Panc1 (cell line): ENCODE measurements at regions not wholly inside any gene's neighbourhood (a gene's known extent, or its start where the extent isn't known, plus 50 kb on each side); places are given as distances from the start of the nearest gene placed in this dataset.

Experiments used
- ATAC-seq: fragments of 200-7000 bp; cut with Tn5 transposase; 2 replicates; pipeline ENCODE4 v1.9.1; 2020; ENCODE audit warnings: mild to moderate bottlenecking, moderate library complexity
- BruUV-seq: library from RNA; stranded (reverse); fragments of 400-500 nt; replicated peaks from 2 replicates; lab custom pipeline; 2021; lab: Mats Ljungman, UMichigan
- CTCF ChIA-PET: fragments of 300-600 bp; sonication (Branson Sonifier 250); formaldehyde crosslinking; loops from one replicate; lab custom pipeline; 2022; ENCODE audit warnings: antibody characterized with exemption; lab: Charles Lee
- POLR2A ChIA-PET: fragments of 300-600 bp; sonication (Branson Sonifier 250); formaldehyde crosslinking; loops from one replicate; lab custom pipeline; 2022; ENCODE audit warnings: antibody characterized with exemption; lab: Charles Lee
- DNase-seq: peaks from one replicate; pipeline ENCODE4 v3.0.0-alpha.2; 2010; ENCODE audit warnings: low read depth, low spot score
- H3K27ac ChIP-seq: 2 replicates; pipeline ENCODE4 v1.5.1; 2011; ENCODE audit warnings: mild to moderate bottlenecking, low read length, inconsistent platforms
- H3K27me3 ChIP-seq: fragments of 200-500 bp; sonication (Bioruptor generic); 2 replicates; pipeline ENCODE4 v1.6.0; 2014; ENCODE audit warnings: low read length, inconsistent platforms; ENCODE audit not compliant: control insufficient read depth, insufficient read depth
- H3K36me3 ChIP-seq: fragments of 200-500 bp; sonication (Bioruptor generic); 2 replicates; pipeline ENCODE4 v1.5.1; 2014; ENCODE audit warnings: inconsistent platforms, mild to moderate bottlenecking, low read length, moderate library complexity; ENCODE audit not compliant: control insufficient read depth, insufficient read depth
- H3K4me1 ChIP-seq: 2 replicates; pipeline ENCODE4 v1.5.1; 2011; ENCODE audit warnings: inconsistent platforms, mild to moderate bottlenecking, low read length, moderate library complexity; ENCODE audit not compliant: control insufficient read depth, insufficient read depth
- H3K4me3 ChIP-seq, 2 experiments: 2 replicates each; pipeline ENCODE4 v1.5.1; 2011 to 2012; ENCODE audit warnings: low read depth in 2 of 2, low read length in 2 of 2, mild to moderate bottlenecking in 2 of 2, inconsistent platforms in 1 of 2, moderate library complexity in 1 of 2
- H3K9me3 ChIP-seq: fragments of 200-500 bp; sonication (Bioruptor generic); 2 replicates; pipeline ENCODE4 v1.5.1; 2014; ENCODE audit warnings: low read depth, mild to moderate bottlenecking, inconsistent platforms, low read length, moderate library complexity; ENCODE audit not compliant: control insufficient read depth, insufficient read depth
- POLR2AphosphoS5 ChIP-seq: IDR thresholded peaks from 2 replicates; pipeline ENCODE4 v1.6.1; 2012; ENCODE audit warnings: mild to moderate bottlenecking, low read depth, low read length, moderate library complexity
- SIN3A ChIP-seq: IDR thresholded peaks from 2 replicates; pipeline ENCODE4 v1.6.1; 2012; ENCODE audit warnings: low read depth, mild to moderate bottlenecking, low read length, moderate library complexity, borderline replicate concordance; ENCODE audit not compliant: insufficient read depth
- TCF7L2 ChIP-seq: IDR thresholded peaks from 2 replicates; pipeline ENCODE4 v1.6.1; 2011; ENCODE audit warnings: mild to moderate bottlenecking, low read depth, low read length, inconsistent platforms
- in situ Hi-C: cut with HindIII; loops from 2 replicates; pipeline ENCODE4 v1.10.0; 2016; ENCODE audit warnings: low sequenced_read_pairs, low pct_unique_long_range_greater_than_20kb
- intact Hi-C: fragments of 100-400 bp; cut with micrococcal nuclease; formaldehyde crosslinking; loops from one replicate; pipeline ENCODE4 v1.10.0; 2022; ENCODE audit not compliant: unreplicated experiment
- TF ChIP-seq, protein P1 (sequence below): fragments of 450-650 bp; IDR thresholded peaks from 2 replicates; pipeline ENCODE4 v1.5.1; 2017; ENCODE audit warnings: mild to moderate bottlenecking
- TF ChIP-seq, protein P2 (sequence below), 2 experiments: IDR thresholded peaks; 2 replicates each; pipeline ENCODE4 v1.6.1; 2011 to 2012; ENCODE audit warnings: low read depth in 2 of 2, control low read depth in 1 of 2, low read length in 1 of 2, mild to moderate bottlenecking in 1 of 2, moderate library complexity in 1 of 2; ENCODE audit not compliant: insufficient read depth in 1 of 2

DNA sequence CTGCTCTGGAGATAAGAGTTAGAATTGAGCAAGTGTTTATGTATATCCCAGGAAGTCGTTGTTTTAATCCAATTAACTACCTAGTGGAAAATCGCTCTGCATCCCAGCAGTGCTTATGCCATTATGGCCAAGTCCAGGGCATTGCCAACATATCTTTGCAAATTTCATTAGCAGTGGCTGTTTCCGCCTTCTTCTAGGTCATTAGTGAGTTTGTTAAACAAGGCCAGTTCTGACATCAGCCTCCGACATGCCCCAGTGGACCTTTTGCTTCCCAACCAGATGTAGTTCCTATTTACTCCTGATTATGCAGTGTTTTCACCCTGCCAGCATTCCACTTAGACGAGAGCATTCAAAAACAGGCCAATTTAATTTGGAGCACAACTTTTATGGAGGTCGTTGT is 106.8 kb upstream of the FAM78B start:
- ATAC-seq (no peak), DNase-seq (no peak)
- Histone ChIP-seq H3K9me3 (no peaks in the 10 kb centered on the region), H3K4me1 (no peaks in the 10 kb centered on the region), H3K36me3 (no peaks in the 10 kb centered on the region), H3K4me3 (no peak overlapping the region), H3K27ac (no peak overlapping the region), H3K27me3 (no peaks in the 10 kb centered on the region)
- in situ Hi-C loops, result no loop called here
- ChIA-PET CTCF (no interaction called here), POLR2A (no interaction called here)
- no peak for TF ChIP-seq SIN3A
- no peak for TF ChIP-seq POLR2AphosphoS5
- TF ChIP-seq TCF7L2, result no peak
- TF ChIP-seq, protein P1, sequence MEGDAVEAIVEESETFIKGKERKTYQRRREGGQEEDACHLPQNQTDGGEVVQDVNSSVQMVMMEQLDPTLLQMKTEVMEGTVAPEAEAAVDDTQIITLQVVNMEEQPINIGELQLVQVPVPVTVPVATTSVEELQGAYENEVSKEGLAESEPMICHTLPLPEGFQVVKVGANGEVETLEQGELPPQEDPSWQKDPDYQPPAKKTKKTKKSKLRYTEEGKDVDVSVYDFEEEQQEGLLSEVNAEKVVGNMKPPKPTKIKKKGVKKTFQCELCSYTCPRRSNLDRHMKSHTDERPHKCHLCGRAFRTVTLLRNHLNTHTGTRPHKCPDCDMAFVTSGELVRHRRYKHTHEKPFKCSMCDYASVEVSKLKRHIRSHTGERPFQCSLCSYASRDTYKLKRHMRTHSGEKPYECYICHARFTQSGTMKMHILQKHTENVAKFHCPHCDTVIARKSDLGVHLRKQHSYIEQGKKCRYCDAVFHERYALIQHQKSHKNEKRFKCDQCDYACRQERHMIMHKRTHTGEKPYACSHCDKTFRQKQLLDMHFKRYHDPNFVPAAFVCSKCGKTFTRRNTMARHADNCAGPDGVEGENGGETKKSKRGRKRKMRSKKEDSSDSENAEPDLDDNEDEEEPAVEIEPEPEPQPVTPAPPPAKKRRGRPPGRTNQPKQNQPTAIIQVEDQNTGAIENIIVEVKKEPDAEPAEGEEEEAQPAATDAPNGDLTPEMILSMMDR, result no peak
- TF ChIP-seq, protein P2, sequence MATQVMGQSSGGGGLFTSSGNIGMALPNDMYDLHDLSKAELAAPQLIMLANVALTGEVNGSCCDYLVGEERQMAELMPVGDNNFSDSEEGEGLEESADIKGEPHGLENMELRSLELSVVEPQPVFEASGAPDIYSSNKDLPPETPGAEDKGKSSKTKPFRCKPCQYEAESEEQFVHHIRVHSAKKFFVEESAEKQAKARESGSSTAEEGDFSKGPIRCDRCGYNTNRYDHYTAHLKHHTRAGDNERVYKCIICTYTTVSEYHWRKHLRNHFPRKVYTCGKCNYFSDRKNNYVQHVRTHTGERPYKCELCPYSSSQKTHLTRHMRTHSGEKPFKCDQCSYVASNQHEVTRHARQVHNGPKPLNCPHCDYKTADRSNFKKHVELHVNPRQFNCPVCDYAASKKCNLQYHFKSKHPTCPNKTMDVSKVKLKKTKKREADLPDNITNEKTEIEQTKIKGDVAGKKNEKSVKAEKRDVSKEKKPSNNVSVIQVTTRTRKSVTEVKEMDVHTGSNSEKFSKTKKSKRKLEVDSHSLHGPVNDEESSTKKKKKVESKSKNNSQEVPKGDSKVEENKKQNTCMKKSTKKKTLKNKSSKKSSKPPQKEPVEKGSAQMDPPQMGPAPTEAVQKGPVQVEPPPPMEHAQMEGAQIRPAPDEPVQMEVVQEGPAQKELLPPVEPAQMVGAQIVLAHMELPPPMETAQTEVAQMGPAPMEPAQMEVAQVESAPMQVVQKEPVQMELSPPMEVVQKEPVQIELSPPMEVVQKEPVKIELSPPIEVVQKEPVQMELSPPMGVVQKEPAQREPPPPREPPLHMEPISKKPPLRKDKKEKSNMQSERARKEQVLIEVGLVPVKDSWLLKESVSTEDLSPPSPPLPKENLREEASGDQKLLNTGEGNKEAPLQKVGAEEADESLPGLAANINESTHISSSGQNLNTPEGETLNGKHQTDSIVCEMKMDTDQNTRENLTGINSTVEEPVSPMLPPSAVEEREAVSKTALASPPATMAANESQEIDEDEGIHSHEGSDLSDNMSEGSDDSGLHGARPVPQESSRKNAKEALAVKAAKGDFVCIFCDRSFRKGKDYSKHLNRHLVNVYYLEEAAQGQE (IDR thresholded peaks at IDR 0.05; ENCODE audit: insufficient read depth in 1 of 2, low read depth in 2 of 2, low read length in 1 of 2), result no peak
- intact Hi-C loops, result no loop called here
- no TSS peak for BruUV-seq

DNA sequence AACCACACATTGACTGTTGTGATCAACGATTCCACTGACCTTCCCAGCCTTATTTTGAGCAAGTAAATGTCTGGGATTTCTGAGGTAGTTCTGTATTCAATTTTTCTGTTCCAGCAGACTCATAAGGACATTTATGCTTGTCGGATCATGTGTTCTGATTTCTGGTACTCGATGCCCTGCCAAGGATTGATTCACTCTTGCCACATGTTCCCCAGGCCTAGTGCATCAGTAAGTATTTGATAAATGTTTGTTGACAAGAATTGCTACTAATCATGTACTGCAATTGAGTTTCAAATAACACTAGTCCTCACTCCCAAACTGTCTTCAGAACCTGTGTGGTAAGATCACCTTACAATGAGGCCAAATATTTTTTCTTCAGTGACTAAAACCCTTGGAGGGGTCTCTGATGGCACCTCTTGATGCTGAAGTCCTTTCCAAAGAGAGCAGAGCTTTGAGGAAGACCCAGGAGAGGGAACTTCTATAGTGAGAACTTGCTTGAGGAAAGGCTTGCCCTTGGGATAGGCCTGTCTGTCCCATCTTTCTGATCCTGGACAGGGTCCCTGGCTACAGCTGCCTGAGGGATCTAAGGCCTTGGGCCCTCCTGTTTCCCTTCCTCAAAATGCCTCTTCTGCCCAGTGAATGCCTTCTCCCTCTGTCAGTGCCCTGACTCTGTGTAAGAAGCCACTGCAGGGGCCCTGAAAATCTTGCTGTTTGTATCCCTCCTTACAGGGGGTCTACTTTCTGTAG is 115.8 kb upstream of the FAM78B start:
- TF ChIP-seq, protein P1, result no peak
- TF ChIP-seq SIN3A (no peak), POLR2AphosphoS5 (no peak), TCF7L2 (no peak)
- TF ChIP-seq, protein P2 (IDR thresholded peaks at IDR 0.05; ENCODE audit: insufficient read depth in 1 of 2, low read depth in 2 of 2, low read length in 1 of 2), result no peak
- H3K4me3 ChIP-seq, result no peak overlapping the region
- H3K4me1 ChIP-seq, result no peaks in the 10 kb centered on the region; the same call in 1 of the 2 replicates
- in situ Hi-C loops, result no loop called here
- no peak overlapping the region for H3K27ac ChIP-seq
- no peak for DNase-seq
- intact Hi-C loops, result no loop called here
- no peaks in the 10 kb centered on the region; the same call in 1 of the 2 replicates for H3K27me3 ChIP-seq
- POLR2A ChIA-PET, result no interaction called here
- ATAC-seq, result no peak
- BruUV-seq, result no TSS peak
- CTCF ChIA-PET, result no interaction called here
- no peaks in the 10 kb centered on the region for H3K9me3 ChIP-seq
- no peaks in the 10 kb centered on the region for H3K36me3 ChIP-seq
